T47D (cell line): ENCODE measurements at regions not wholly inside any gene's neighbourhood (a gene's known extent, or its start where the extent isn't known, plus 50 kb on each side); places are given as distances from the start of the nearest gene placed in this dataset.
"Not testable (repeated sequence)": the region's sequence is repeated elsewhere in the genome, so short reads cannot be mapped to it uniquely, and the experiment has no call there.

Experiments used
- DNase-seq, 2 experiments: peaks; one replicate each; pipeline versions ENCODE4 v3.0.0 to v3.0.0-alpha.2; 2011 to 2012; ENCODE audit warnings: low read depth in 1 of 2, low spot score in 1 of 2
- JUND ChIP-seq: IDR thresholded peaks from 2 replicates; pipeline ENCODE4 v1.6.1; 2012; ENCODE audit warnings: low read depth
- in situ Hi-C: cut with HindIII; loops from 2 replicates; pipeline ENCODE4 v1.10.0; 2016; ENCODE audit warnings: low sequenced_read_pairs, low pct_unique_long_range_greater_than_20kb

DNA sequence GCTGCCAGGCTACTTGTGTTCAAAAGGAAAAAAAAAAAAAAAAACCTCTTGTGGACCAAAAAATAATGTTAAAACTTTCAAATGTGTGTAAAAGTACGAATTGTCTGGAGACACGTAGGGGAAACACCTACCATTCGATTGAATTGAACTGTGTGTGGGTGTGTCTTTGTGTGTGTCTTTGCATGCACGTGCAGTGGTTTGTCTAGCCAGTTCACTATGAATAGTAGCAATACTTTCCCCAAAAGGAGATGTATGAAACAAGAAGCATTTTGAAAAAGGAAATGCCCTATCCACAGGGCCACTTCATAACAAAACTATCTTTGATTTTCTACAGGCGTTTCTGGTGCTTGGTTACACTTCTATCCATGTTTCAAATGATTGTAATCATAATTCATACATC is 186.8 kb downstream of the RPRM start:
- DNase-seq, result no peak
- in situ Hi-C loops, result no loop called here
- TF ChIP-seq JUND, result no peak

- TF ChIP-seq JUND, result no peak
- in situ Hi-C loops, result no loop called here
- no peak for DNase-seq
Observed at GRCh38 chr2:153287109-153287801, 191.3 kb downstream of the RPRM start.

- in situ Hi-C loops, result no loop called here
- no peak for DNase-seq
- no peak for TF ChIP-seq JUND
Observed at GRCh38 chr2:153268941-153269461, 209.6 kb downstream of the RPRM start.

- DNase-seq, in situ Hi-C loops: not testable (repeated sequence)
Observed at GRCh38 chr2:153256876-153257275, 221.7 kb downstream of the RPRM start.

GRCh38 chr2:153246636-153247035 is 231.9 kb downstream of the RPRM start:
- DNase-seq, in situ Hi-C loops: not testable (repeated sequence)

DNA sequence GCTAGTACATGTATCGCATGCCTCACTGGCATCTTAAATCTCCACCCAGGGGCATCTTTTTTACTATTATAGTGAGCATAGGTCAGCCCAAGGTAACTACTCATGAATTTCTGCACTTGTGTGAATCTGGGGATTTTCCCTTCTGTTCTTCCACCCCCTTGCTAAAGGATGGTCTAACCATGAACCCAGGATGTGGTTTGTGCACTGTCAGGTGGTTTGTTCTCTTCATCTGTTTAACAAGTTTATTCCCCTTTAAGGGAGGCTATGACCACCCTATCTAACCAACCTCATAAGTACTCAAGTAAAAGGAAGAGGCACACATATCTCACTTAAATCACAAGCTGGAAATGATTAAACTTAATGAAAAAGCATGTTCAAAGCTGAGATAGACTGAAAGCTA is 243.0 kb downstream of the RPRM start:
- no peak for TF ChIP-seq JUND
- in situ Hi-C loops, result no loop called here
- DNase-seq, result no peak

GRCh38 chr2:153232464-153232863 is 246.1 kb downstream of the RPRM start:
- in situ Hi-C loops, result no loop called here
- DNase-seq, result no peak
- TF ChIP-seq JUND, result no peak

DNA sequence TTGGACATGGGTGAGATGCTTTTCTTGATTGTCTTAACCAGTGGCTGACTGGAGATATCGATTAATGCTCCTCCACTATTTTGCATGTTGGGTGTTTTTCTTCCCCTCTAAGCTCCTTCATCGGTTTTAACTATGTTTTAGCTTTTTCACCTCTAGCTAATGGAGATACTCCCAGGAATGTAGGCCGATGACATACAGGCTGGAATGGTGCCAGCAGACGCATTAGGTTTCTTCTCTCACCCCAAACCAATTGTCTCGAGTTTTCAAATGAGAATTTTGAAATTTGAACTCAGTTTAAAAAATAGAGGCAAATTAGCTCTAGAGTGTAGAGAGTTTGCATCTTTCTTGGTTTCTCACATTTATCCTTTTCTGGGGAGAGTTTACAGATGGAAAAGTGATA is 247.6 kb downstream of the RPRM start:
- TF ChIP-seq JUND, result no peak
- DNase-seq, result no peak
- in situ Hi-C loops, result no loop called here

DNA sequence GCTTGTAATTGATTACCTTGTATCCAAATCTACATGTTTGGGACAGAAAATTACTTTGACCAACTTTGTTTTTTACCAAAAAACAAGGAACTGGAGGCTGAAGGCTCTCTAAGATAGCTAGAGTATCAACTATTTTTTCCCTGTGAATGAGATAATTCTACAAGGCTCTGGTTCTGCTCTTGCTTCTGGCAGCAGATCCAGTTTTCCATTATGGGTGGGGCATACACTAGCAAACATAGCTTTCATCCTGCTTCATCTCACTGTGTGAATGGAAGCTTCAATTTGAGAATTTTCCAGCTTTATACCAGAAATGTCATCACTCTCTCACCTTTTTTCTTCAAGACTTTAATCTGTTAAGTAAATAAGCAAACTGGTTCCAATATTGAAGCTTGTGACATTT is 249.7 kb downstream of the RPRM start:
- in situ Hi-C loops, result no loop called here
- no peak for DNase-seq
- no peak for TF ChIP-seq JUND

DNA sequence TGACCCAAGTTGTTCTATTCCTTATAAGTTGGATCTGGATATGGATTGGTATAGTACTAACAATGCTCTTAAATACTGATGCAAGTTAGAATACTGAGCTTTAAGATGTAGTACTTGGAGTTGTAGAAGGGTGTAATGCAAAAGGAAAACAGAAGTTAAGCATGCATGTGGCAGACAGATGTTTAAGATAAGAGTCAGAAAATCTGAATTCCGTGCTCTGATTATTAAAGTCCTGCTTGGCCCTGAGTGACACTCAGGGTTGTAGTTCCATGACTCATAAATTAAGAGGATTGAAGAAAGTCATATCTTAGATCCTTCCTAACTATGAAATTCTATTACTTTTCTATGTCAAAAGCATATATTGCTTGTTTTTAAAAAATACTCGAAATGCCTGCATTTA is 250.6 kb downstream of the RPRM start:
- no peak for TF ChIP-seq JUND
- in situ Hi-C loops, result no loop called here
- no peak for DNase-seq

DNA sequence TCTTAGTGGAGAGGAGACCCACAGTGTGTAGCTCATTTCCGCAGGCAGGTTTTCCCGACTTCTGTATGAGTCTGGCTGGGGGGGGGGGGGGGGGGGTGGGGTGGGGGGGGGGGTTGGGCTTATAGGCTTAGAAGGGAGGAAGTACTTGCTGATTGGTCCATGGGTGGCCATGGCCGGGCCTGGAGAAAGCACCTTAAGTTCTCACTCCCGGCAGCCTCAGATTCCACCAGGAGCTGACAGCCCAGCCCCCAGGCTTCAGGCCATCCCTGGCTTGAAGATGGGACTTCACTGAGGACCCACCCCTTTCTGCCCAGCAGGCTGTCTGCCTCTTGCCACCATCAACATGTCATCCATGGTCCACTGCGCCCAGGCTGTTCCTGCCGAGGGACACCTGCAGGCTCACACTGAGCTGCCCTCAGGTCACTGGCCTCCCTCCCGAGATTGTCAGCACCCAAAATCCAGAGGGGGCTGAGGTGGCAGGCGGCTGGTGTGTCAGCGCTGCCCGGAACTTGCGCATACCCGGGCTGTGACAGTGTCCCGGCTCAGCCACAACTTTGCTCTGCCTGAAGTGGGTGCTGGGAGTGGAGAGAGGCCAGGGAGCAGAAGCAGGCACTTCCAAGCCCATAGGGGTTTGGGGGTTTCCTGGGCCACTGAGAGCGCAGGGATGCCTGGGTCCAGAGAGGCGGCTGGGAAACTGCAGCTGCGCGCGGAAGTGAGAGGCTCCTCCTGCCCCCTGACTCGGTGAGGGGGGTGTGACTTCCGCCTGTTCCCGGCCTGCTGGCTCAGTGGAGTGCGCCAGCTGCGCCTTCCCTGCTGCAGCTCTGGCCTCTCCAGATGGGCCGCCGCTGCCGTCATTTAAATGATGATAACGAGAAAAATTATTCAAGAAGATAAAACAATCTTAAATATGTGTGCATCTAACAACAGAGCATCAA is 256.1 kb downstream of the RPRM start:
- no peak for DNase-seq
- TF ChIP-seq JUND, result no peak
- in situ Hi-C loops, result no loop called here

- in situ Hi-C loops, result no loop called here
- DNase-seq, result no peak
- TF ChIP-seq JUND, result no peak
Observed at GRCh38 chr2:153221506-153221905, 257.1 kb downstream of the RPRM start.

DNA sequence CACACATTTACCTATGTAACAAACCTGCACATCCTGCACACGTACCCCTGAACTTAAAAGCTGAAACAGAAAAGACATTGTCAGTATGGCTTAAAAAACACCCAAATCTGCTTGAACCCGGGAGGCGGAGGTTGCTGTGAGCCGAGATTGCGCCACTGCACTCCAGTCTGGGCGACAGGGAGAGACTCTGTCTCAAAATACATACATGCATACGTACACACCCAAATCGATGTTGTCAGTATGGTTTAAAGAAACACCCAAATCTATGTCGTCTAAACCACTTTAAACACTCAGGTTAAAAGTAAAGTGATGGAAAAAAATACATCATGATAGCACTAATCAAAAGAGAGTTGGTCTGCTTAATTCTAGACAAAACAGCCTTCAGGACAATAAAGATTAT is 257.5 kb downstream of the RPRM start:
- in situ Hi-C loops, result no loop called here
- DNase-seq, result no peak
- TF ChIP-seq JUND, result no peak
